OCI-LY1 (cell line): ENCODE measurements at regions not wholly inside any gene's neighbourhood (a gene's known extent, or its start where the extent isn't known, plus 50 kb on each side); places are given as distances from the start of the nearest gene placed in this dataset.

Experiments
- H2AFZ ChIP-seq: fragments of 200-600 bp; sonication (generic), shearing (Covaris generic); 2 replicates; pipeline ENCODE4 v1.6.0; 2014; ENCODE audit warnings: antibody characterized with exemption, mild to moderate bottlenecking, low read length
- H3F3A ChIP-seq: fragments of 200-600 bp; sonication (generic), shearing (Covaris generic); 2 replicates; pipeline ENCODE4 v1.6.0; 2014; ENCODE audit warnings: mild to moderate bottlenecking, antibody characterized with exemption, low read length, moderate library complexity; ENCODE audit not compliant: insufficient read depth
- H3K27ac ChIP-seq: fragments of 200-600 bp; sonication (generic); 2 replicates; pipeline ENCODE4 v1.5.1; 2014; ENCODE audit warnings: low read length, mixed run types, mild to moderate bottlenecking, low read depth; ENCODE audit not compliant: poor library complexity, severe bottlenecking
- H3K27me3 ChIP-seq: fragments of 200-600 bp; sonication (generic); 2 replicates; pipeline ENCODE4 v1.6.0; 2014; ENCODE audit warnings: antibody characterized with exemption, mild to moderate bottlenecking, low read length, moderate library complexity; ENCODE audit not compliant: insufficient read depth
- H3K36me3 ChIP-seq: fragments of 200-600 bp; sonication (generic); 2 replicates; pipeline ENCODE4 v1.6.1; 2014; ENCODE audit warnings: mild to moderate bottlenecking, antibody characterized with exemption, low read length, moderate library complexity, mixed read lengths; ENCODE audit not compliant: insufficient read depth
- H3K4me1 ChIP-seq: fragments of 200-600 bp; sonication (generic); 2 replicates; pipeline ENCODE4 v1.5.1; 2014; ENCODE audit warnings: mild to moderate bottlenecking, low read length, moderate library complexity; ENCODE audit not compliant: insufficient read depth, severe bottlenecking
- H3K4me2 ChIP-seq: fragments of 200-600 bp; sonication (generic), shearing (Covaris generic); 2 replicates; pipeline ENCODE4 v1.6.1; 2014; ENCODE audit warnings: low read length
- H3K4me3 ChIP-seq: fragments of 200-600 bp; sonication (generic); 2 replicates; pipeline ENCODE4 v1.5.1; 2014; ENCODE audit warnings: low read length, low read depth, mild to moderate bottlenecking, mixed read lengths; ENCODE audit not compliant: poor library complexity, severe bottlenecking
- H3K79me2 ChIP-seq: fragments of 200-600 bp; shearing (Covaris generic); 2 replicates; pipeline ENCODE4 v1.6.1; 2016; ENCODE audit warnings: mixed run types, low read length, mixed read lengths; ENCODE audit not compliant: insufficient read depth
- H3K9ac ChIP-seq: fragments of 200-600 bp; sonication (generic), shearing (Covaris generic); 2 replicates; pipeline ENCODE4 v1.6.1; 2014; ENCODE audit warnings: mild to moderate bottlenecking, low read length, mixed read lengths
- H3K9me2 ChIP-seq: fragments of 200-600 bp; sonication (generic), shearing (Covaris generic); 2 replicates; pipeline ENCODE4 v1.6.1; 2014; ENCODE audit warnings: low read depth, mild to moderate bottlenecking, low read length, mixed read lengths
- H3K9me3 ChIP-seq: fragments of 200-600 bp; shearing (Covaris generic); 2 replicates; pipeline ENCODE4 v1.6.1; 2014; ENCODE audit warnings: low read length, mixed read lengths
- H4K20me1 ChIP-seq: fragments of 200-600 bp; sonication (generic), shearing (Covaris generic); 2 replicates; pipeline ENCODE4 v1.6.0; 2016; ENCODE audit warnings: mild to moderate bottlenecking, low read length; ENCODE audit not compliant: insufficient read depth
- EZH2 ChIP-seq: fragments of 200-600 bp; sonication (generic), shearing (Covaris generic); IDR thresholded peaks from 2 replicates; pipeline ENCODE4 v1.8.0; 2017; ENCODE audit warnings: borderline replicate concordance, mixed run types, mild to moderate bottlenecking, antibody characterized with exemption, low read length, moderate library complexity, mixed read lengths
- TF ChIP-seq, protein P1 (sequence below): fragments of 200-600 bp; sonication (generic), shearing (Covaris generic); IDR thresholded peaks from 2 replicates; pipeline ENCODE4 v1.5.1; 2017; ENCODE audit warnings: mild to moderate bottlenecking, antibody characterized with exemption, low read length, moderate library complexity, mixed read lengths

DNA sequence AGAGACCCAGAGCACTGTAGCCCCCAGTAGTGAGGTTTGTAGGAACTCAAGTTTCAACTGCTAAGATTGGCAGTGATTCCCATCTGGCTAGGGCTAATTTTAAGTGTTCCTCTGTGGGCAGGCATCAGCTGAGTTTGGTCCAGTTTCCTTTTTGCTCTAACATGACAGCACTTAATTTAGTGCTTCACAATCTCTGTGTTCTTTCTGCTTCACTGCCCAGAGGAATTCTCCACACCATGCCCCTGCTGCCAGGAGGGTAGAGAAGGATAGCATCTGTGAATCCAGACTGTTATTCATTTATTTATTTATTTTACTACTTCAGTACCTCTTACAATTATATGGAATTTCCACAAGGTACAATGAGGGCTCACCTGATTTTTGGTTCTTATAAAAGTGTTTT is 549.9 kb upstream of the FSIP2 start:
- Histone ChIP-seq H3K4me2 (no peak overlapping the region), H4K20me1 (no peaks in the 10 kb centered on the region), H3K4me1 (no peaks in the 10 kb centered on the region), H3K9ac (no peak overlapping the region), H3K9me3 (no peaks in the 10 kb centered on the region), H2AFZ (no peak overlapping the region), H3K27ac (no peak overlapping the region), H3K36me3 (no peaks in the 10 kb centered on the region), H3K4me3 (no peak overlapping the region), H3K27me3 (no peaks in the 10 kb centered on the region), H3F3A (no peaks in the 10 kb centered on the region), H3K9me2 (no peaks in the 10 kb centered on the region), H3K79me2 (no peaks in the 10 kb centered on the region)
- TF ChIP-seq, protein P1, sequence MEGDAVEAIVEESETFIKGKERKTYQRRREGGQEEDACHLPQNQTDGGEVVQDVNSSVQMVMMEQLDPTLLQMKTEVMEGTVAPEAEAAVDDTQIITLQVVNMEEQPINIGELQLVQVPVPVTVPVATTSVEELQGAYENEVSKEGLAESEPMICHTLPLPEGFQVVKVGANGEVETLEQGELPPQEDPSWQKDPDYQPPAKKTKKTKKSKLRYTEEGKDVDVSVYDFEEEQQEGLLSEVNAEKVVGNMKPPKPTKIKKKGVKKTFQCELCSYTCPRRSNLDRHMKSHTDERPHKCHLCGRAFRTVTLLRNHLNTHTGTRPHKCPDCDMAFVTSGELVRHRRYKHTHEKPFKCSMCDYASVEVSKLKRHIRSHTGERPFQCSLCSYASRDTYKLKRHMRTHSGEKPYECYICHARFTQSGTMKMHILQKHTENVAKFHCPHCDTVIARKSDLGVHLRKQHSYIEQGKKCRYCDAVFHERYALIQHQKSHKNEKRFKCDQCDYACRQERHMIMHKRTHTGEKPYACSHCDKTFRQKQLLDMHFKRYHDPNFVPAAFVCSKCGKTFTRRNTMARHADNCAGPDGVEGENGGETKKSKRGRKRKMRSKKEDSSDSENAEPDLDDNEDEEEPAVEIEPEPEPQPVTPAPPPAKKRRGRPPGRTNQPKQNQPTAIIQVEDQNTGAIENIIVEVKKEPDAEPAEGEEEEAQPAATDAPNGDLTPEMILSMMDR, result no peak
- TF ChIP-seq EZH2, result no peak

DNA sequence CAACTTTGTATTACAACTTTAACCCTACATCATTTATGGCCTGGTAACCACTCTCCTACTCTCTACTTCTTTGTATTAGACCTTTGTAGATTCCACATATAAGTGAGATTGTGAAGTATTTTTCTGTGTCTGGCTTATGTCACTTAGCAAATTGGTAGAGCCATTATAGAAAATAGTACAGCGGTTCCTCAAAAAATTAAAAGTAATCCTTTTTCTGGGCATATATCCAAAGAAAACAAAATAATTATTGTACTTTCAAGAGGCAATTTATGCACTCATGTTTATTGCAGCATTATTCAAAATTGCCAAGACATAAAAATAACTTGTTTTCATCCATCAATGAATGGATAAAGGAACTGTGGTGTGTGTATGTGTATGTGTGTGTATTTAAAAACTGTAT is 537.5 kb upstream of the FSIP2 start:
- Histone ChIP-seq H3K4me3 (no peak overlapping the region), H3F3A (no peaks in the 10 kb centered on the region), H3K4me1 (no peaks in the 10 kb centered on the region), H3K36me3 (no peaks in the 10 kb centered on the region), H3K4me2 (no peak overlapping the region), H4K20me1 (no peaks in the 10 kb centered on the region), H3K9me2 (no peaks in the 10 kb centered on the region), H2AFZ (no peak overlapping the region), H3K27ac (no peak overlapping the region), H3K79me2 (no peaks in the 10 kb centered on the region), H3K27me3 (no peaks in the 10 kb centered on the region), H3K9me3 (0 out of 2 replicates have a peak, but pooled peaks cover 3% of the 10 kb centered on the region), H3K9ac (no peak overlapping the region)
- TF ChIP-seq, protein P1, result no peak
- no peak for TF ChIP-seq EZH2

DNA sequence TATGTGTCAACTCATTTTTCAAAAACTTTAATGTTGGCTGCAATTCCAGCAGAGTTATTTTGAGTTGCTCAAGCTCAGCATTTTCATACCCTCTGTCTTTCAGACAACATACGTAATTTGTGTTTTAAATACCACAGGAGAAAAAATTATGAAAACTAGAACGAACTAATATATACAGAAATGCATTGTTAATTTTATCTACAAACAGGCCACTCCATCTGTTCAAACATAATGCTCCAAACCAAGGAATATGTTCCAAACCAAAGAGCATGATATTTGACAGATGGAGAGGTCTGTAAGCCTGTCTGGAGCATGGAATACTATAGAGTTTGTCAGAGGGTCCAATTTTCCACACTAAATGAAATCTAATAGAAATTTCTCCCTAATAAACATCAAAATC is 536.2 kb upstream of the FSIP2 start:
- Histone ChIP-seq H3K4me3 (no peak overlapping the region), H3K9me3 (0 out of 2 replicates have a peak, but pooled peaks cover 3% of the 10 kb centered on the region), H3K27me3 (no peaks in the 10 kb centered on the region), H3K9me2 (no peaks in the 10 kb centered on the region), H3K79me2 (no peaks in the 10 kb centered on the region), H2AFZ (no peak overlapping the region), H3K36me3 (no peaks in the 10 kb centered on the region), H3K4me2 (no peak overlapping the region), H3K27ac (no peak overlapping the region), H3K9ac (no peak overlapping the region), H3F3A (no peaks in the 10 kb centered on the region), H4K20me1 (no peaks in the 10 kb centered on the region), H3K4me1 (no peaks in the 10 kb centered on the region)
- TF ChIP-seq, protein P1, result no peak
- no peak for TF ChIP-seq EZH2
